Panc1 (cell line): ENCODE measurements at regions not wholly inside any gene's neighbourhood (a gene's known extent, or its start where the extent isn't known, plus 50 kb on each side); places are given as distances from the start of the nearest gene placed in this dataset.

Experiments
- CTCF ChIP-seq: fragments of 450-650 bp; IDR thresholded peaks from 2 replicates; pipeline ENCODE4 v1.5.1; 2017; ENCODE audit warnings: mild to moderate bottlenecking
- REST ChIP-seq, 2 experiments: IDR thresholded peaks; 2 replicates each; pipeline ENCODE4 v1.6.1; 2011 to 2012; ENCODE audit warnings: low read depth in 2 of 2, control low read depth in 1 of 2, low read length in 1 of 2, mild to moderate bottlenecking in 1 of 2, moderate library complexity in 1 of 2; ENCODE audit not compliant: insufficient read depth in 1 of 2

GRCh38 chr3:106819440-106819839 lies 557.8 kb upstream of the CCDC54 start:
- no peak for TF ChIP-seq CTCF
- no peak for TF ChIP-seq REST (IDR thresholded peaks at IDR 0.05; ENCODE audit: insufficient read depth in 1 of 2, low read depth in 2 of 2, low read length in 1 of 2)
